NT2/D1 (cell line): ENCODE measurements at regions not wholly inside any gene's neighbourhood (a gene's known extent, or its start where the extent isn't known, plus 50 kb on each side); places are given as distances from the start of the nearest gene placed in this dataset.

ENCODE experiments used
- YY1 ChIP-seq: IDR thresholded peaks from 2 replicates; pipeline ENCODE4 v1.6.1; 2011; ENCODE audit not compliant: insufficient read length, insufficient read depth
- ZNF274 ChIP-seq: IDR thresholded peaks from 2 replicates; pipeline ENCODE4 v1.6.1; 2011; ENCODE audit warnings: mild to moderate bottlenecking, low read depth, low read length

DNA sequence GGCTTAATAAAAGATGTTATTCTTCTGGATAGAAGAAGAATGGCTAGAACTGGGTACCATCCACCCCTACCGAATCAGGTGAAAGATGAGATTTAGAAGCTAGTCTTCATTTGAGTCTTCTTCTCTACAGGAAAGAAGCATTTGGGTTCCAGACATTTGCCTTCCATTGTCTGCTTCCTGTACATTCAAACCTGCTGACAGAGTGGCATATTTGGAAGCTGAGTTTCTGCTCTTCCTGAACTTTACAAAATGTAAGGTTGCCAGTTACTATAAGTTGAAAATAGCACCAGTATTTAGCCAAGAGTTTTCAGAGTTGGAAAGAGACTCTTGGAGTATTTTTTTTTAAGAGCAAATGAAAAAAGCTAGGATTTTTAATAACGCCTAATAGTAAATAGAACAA lies 525.4 kb upstream of the TLE4 start:
- TF ChIP-seq YY1 (no peak), ZNF274 (no peak)
